GM12872 (cell line): ENCODE measurements at regions not wholly inside any gene's neighbourhood (a gene's known extent, or its start where the extent isn't known, plus 50 kb on each side); places are given as distances from the start of the nearest gene placed in this dataset.
A peak's percentile ranks its signal among the peaks of the same experiment; 100 is the strongest.

Source experiments
- TF ChIP-seq, protein P1 (sequence below): IDR thresholded peaks from 3 replicates; pipeline ENCODE4 v1.5.1; 2011; ENCODE audit warnings: low read depth, mild to moderate bottlenecking, low read length, moderate library complexity; ENCODE audit not compliant: insufficient read depth

- TF ChIP-seq, protein P1, sequence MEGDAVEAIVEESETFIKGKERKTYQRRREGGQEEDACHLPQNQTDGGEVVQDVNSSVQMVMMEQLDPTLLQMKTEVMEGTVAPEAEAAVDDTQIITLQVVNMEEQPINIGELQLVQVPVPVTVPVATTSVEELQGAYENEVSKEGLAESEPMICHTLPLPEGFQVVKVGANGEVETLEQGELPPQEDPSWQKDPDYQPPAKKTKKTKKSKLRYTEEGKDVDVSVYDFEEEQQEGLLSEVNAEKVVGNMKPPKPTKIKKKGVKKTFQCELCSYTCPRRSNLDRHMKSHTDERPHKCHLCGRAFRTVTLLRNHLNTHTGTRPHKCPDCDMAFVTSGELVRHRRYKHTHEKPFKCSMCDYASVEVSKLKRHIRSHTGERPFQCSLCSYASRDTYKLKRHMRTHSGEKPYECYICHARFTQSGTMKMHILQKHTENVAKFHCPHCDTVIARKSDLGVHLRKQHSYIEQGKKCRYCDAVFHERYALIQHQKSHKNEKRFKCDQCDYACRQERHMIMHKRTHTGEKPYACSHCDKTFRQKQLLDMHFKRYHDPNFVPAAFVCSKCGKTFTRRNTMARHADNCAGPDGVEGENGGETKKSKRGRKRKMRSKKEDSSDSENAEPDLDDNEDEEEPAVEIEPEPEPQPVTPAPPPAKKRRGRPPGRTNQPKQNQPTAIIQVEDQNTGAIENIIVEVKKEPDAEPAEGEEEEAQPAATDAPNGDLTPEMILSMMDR = no peak
These were observed 79.2 kb downstream of the C7orf25 start for GRCh38 chr7:42832667-42833066.

GRCh38 chr7:42831718-42832522 lies 80.0 kb downstream of the C7orf25 start:
- TF ChIP-seq, protein P1 = peak; percentile 32; the same call in 1 of the 3 replicates

DNA sequence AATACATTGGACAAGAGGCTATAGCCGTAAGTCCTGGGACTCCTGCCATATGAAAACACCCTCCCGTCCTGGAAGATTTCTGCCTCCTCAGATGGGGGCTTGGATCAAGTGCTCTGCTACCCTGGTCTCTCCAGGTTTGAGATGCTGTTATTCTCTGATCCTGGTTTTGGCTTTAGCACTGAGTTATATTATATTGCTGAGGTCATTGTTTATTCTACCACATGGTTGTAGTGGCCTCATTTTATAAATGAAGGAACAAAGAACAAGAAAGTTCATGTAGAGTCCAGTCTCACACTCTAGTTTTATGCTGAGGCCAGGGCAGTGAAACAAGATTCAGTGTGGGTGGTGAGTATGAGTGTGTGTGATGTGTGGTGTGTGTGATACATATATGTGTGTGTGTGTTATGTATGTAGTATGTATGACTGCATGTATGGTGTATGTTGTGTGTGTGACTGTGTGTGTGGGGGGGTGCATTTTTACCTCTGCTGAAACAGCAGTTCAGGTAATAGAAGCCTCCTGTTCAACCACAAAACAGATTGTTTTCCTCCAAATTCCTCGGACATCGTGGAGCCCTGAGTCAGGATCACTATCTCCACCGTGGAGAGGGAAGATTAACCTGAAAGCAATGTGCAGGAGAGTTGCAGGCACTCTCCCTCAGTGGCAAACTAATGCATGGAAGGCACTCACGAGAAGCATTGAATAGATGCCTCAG lies 80.7 kb downstream of the C7orf25 start:
- TF ChIP-seq, protein P1 = no peak

DNA sequence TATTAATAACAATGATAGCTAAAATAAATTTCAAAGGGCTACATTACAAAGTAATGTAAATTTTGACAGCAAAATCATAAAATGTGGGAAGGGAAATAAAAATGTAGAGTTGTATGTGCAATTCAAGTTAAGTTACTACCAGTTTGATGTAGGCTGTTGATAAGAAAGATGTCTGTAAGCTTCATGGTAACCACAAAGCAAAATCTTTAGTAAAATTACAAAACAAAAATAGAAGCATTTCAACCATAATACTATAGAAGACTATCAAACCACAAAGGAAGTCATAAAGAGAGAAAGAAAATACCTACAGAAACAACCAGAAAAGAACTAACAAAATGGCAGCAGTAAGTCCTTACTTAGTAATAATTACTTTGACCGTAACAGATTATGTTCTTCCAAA lies 99.1 kb downstream of the C7orf25 start:
- TF ChIP-seq, protein P1 = no peak

DNA sequence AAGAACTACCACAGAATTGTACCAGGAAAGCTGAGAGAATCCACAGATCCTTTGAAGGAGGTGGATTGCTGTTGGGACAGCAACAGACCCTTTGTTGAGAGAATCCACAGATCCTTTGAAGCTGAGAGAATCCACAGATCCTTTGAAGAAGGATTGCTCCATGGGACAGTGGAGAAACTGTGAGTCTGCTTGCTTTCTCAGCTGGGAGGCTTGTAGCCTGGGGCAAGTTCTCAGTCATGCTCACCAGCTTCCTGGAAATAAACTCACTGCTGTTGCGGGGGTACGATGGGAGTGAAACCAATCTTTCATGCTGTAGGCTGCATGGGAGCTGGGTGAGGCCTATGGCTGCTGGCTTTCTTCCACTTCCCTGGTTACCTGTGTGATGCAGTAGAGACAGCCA lies 106.3 kb downstream of the C7orf25 start:
- TF ChIP-seq, protein P1 = no peak

DNA sequence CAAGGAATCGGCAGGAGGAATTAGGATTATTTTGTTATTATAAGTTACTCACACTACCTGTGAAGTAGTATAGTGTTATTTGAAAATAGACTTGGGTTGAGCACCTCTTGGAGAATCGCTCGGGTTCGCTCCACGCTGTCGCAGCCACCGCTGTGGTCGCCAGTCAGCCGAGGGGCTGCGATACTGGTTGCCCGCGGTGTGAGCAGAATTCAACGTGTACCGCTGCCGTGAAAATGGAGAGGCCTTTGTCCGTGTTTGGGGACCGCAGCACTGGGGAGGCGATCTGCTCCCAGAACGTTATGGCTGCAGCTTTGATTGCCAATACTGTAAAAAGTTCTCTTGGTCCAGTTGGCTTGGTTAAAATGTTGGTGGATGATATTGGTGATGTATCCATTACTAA lies 117.2 kb downstream of the C7orf25 start:
- TF ChIP-seq, protein P1 = no peak

DNA sequence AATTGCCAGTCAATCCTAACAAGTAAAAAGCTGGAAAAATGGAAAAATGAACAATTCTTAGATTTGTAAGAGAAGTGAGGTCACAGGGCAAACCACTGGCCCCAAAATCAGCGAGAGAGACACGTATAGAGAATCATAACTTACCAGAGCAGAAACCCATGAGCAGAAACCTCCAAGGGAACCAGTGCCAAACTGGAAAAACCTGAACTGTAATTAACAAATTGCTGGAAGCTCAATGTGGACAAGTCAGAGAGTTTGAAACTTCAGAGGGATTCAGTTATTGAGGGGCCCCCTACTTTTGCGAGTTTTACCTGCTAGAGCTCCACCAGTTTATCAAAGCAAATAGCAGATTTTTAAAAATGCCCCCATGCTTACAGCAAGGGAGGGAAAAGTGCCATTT lies 119.0 kb downstream of the C7orf25 start:
- TF ChIP-seq, protein P1 = no peak
